ENCODE measurements at regions not wholly inside any gene's neighbourhood (a gene's known extent, or its start where the extent isn't known, plus 50 kb on each side); places are given as distances from the start of the nearest gene placed in this dataset.

DNA sequence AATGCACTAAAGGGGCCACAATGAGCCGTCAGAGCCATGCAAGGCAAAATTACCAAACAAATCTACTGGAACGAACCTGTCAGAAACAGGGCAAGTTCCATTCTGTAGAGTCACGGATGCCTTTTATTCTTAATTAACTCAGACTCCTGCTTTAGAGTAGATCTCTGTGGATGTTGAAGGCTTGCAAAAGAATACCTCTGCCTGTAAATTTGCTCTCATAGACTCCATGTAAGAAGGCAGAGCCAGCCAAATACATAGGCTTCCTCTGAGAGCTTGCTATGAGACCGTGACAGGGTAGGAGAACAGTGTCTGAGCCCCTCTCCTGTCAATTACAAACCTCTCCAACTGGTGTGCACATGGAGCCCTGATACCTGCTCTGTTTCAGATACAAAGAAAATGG is 787.9 kb upstream of the POM121L12 start:
- H3K4me1 ChIP-seq, result no peaks in the 10 kb centered on the region

DNA sequence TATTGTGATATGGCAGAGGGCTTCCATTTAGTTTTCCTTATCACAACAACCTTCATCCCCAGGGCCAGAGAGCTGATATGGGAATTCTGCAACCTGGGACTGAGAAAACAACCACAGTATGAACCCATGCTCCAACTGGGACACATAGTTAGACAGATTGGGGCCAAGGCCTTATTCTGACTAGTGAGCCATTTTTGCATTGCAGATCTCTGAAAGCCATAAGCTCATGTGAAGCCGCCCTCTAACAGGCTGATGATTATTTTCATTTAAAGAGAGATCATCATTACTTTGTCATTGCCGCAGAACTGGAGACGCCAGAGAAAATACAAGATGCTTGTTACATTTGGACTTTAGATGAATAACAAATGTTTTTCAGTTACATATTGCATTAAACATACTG is 791.7 kb upstream of the POM121L12 start:
- no peaks in the 10 kb centered on the region for H3K27me3 ChIP-seq
- no peak overlapping the region for H3K27ac ChIP-seq
- no peaks in the 10 kb centered on the region for H3K4me1 ChIP-seq
- no peaks in the 10 kb centered on the region for H3K9me3 ChIP-seq
- no peak for TF ChIP-seq Cebpa-rat (IDR thresholded peaks at IDR 0.05)
- H3K9ac ChIP-seq, result no peak overlapping the region
- no peaks in the 10 kb centered on the region for H4K20me1 ChIP-seq
- no peaks in the 10 kb centered on the region for H3K36me3 ChIP-seq
- no peak overlapping the region for H3K4me2 ChIP-seq
- no peak overlapping the region for H3K4me3 ChIP-seq

More for the DNA sequence above, 787.9 kb upstream of the POM121L12 start:
- no peaks in the 10 kb centered on the region for H3K27me3 ChIP-seq
- H3K27ac ChIP-seq, result no peak overlapping the region
- H3K4me3 ChIP-seq, result no peak overlapping the region
- no peaks in the 10 kb centered on the region for H3K9me3 ChIP-seq
- no peak for TF ChIP-seq Cebpa-rat (IDR thresholded peaks at IDR 0.05)
- H4K20me1 ChIP-seq, result no peaks in the 10 kb centered on the region
- H3K4me2 ChIP-seq, result no peak overlapping the region
- H3K36me3 ChIP-seq, result no peaks in the 10 kb centered on the region
- no peak overlapping the region for H3K9ac ChIP-seq

DNA sequence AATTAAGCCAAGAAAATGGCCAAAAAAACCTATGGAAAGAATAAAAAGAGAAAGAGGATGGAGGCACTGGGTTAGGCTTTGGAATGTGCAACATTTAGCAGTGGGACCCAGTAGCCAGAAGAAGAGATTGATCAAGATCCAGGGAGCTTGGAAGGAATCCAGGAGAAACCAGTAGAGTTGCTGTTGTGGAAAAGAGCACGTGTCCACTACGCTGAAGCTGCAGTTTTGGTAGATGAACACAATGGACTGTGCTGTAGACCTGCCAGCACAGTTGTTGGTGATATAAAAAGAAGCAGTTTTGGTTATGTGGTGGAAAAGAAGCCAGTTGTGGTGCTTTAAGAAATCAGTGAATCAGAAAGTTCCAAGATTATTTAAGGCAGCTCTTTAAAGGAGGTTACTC is 802.2 kb upstream of the POM121L12 start:
- Histone ChIP-seq H3K9ac (no peak overlapping the region), H3K4me3 (no peak overlapping the region), H3K9me3 (peaks cover 15% of the 10 kb centered on the region), H3K4me1 (no peaks in the 10 kb centered on the region), H3K27ac (no peak overlapping the region), H4K20me1 (no peaks in the 10 kb centered on the region), H3K36me3 (no peaks in the 10 kb centered on the region), H3K4me2 (no peak overlapping the region), H3K27me3 (no peaks in the 10 kb centered on the region)
- TF ChIP-seq Cebpa-rat (IDR thresholded peaks at IDR 0.05), result no peak

- Histone ChIP-seq H3K36me3 (no peaks in the 10 kb centered on the region), H3K27me3 (no peaks in the 10 kb centered on the region), H3K4me2 (no peak overlapping the region), H3K4me1 (no peaks in the 10 kb centered on the region), H3K4me3 (no peak overlapping the region), H3K9ac (no peak overlapping the region), H3K9me3 (no peaks in the 10 kb centered on the region), H4K20me1 (no peaks in the 10 kb centered on the region), H3K27ac (no peak overlapping the region)
- no peak for TF ChIP-seq Cebpa-rat (IDR thresholded peaks at IDR 0.05)
Observed at GRCh38 chr7:52211930-52212329, 823.5 kb upstream of the POM121L12 start.

DNA sequence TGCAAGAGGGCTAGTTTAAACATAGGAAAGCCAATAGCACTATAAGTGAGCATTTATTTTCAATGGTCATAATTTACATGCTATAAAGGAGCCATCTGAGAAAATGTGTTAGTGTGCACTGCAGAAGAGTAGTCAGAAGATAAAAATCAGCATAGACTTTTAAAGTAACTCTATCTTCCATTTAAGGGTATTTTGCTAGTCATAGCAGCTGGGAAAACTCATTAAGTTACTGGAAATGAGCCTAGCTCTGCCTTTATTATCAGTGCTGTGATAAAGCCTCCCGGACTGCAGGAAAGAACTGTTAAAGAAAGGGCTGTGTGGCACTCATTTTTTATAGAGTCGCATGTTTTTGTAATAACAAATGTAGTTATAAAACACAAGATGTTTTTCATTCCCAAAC is 825.8 kb upstream of the POM121L12 start:
- Histone ChIP-seq H3K27me3 (no peaks in the 10 kb centered on the region), H3K9ac (no peak overlapping the region), H3K4me3 (no peak overlapping the region), H3K36me3 (no peaks in the 10 kb centered on the region), H4K20me1 (no peaks in the 10 kb centered on the region), H3K4me1 (no peaks in the 10 kb centered on the region), H3K27ac (no peak overlapping the region), H3K4me2 (no peak overlapping the region), H3K9me3 (no peaks in the 10 kb centered on the region)
- no peak for TF ChIP-seq Cebpa-rat (IDR thresholded peaks at IDR 0.05)

DNA sequence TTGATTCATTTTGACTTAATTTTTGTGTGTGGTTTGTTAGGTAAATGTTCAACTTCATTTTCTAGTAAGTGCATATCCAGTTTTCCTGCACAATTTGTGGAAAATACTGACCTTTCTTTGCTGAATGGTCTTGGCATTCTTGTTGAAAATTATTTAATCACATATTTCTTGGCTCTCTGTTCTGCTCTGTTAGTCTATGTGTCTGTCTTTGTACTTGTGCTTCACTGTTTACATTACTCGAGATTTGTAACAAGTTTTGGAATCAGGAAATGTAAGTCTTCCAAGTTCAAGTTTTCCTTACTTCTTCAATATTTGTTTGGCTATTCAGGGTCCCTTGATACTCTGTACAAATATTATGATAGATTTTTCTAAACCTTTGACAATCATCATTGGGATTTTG is 838.2 kb upstream of the POM121L12 start:
- Histone ChIP-seq H3K36me3 (no peaks in the 10 kb centered on the region), H4K20me1 (no peaks in the 10 kb centered on the region), H3K27ac (no peak overlapping the region), H3K9ac (no peak overlapping the region), H3K27me3 (no peaks in the 10 kb centered on the region), H3K4me1 (0 out of 2 replicates have a peak, but pooled peaks cover 6% of the 10 kb centered on the region), H3K4me3 (no peak overlapping the region), H3K4me2 (no peak overlapping the region), H3K9me3 (no peaks in the 10 kb centered on the region)
- TF ChIP-seq Cebpa-rat (IDR thresholded peaks at IDR 0.05), result no peak

DNA sequence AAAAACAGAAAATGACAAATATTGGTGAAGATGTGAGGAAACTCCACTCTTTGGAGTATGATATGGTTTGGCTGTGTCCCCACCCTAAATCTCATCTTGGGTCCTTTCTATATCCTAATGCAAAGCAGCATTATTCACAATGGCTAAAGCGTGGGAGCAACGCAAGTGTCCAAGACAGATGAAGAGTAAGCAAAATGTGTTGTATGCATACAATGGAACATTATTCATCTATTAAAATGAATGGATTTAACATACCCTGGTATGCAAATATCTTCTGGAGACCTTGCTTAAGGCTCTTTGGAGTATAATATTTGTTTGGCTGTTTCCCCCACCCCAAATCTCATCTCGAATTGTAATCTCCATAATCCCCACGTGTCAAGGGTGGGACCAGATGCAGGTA is 839.8 kb upstream of the POM121L12 start:
- Histone ChIP-seq H3K4me3 (no peak overlapping the region), H3K27me3 (no peaks in the 10 kb centered on the region), H3K9ac (no peak overlapping the region), H3K36me3 (no peaks in the 10 kb centered on the region), H3K4me2 (no peak overlapping the region), H3K27ac (no peak overlapping the region), H3K9me3 (no peaks in the 10 kb centered on the region), H3K4me1 (0 out of 2 replicates have a peak, but pooled peaks cover 6% of the 10 kb centered on the region), H4K20me1 (no peaks in the 10 kb centered on the region)
- TF ChIP-seq Cebpa-rat (IDR thresholded peaks at IDR 0.05), result no peak

- no peak for TF ChIP-seq Cebpa-rat (IDR thresholded peaks at IDR 0.05)
- 0 out of 2 replicates have a peak, but pooled peaks cover 3% of the 10 kb centered on the region for H3K9me3 ChIP-seq
- H3K9ac ChIP-seq, result no peak overlapping the region
- H3K27ac ChIP-seq, result no peak overlapping the region
- no peak overlapping the region for H3K4me3 ChIP-seq
- H3K4me1 ChIP-seq, result no peaks in the 10 kb centered on the region
- no peaks in the 10 kb centered on the region for H4K20me1 ChIP-seq
- H3K36me3 ChIP-seq, result no peaks in the 10 kb centered on the region
- no peaks in the 10 kb centered on the region for H3K27me3 ChIP-seq
- H3K4me2 ChIP-seq, result no peak overlapping the region
Observed at GRCh38 chr7:52189153-52189778, 846.2 kb upstream of the POM121L12 start.

DNA sequence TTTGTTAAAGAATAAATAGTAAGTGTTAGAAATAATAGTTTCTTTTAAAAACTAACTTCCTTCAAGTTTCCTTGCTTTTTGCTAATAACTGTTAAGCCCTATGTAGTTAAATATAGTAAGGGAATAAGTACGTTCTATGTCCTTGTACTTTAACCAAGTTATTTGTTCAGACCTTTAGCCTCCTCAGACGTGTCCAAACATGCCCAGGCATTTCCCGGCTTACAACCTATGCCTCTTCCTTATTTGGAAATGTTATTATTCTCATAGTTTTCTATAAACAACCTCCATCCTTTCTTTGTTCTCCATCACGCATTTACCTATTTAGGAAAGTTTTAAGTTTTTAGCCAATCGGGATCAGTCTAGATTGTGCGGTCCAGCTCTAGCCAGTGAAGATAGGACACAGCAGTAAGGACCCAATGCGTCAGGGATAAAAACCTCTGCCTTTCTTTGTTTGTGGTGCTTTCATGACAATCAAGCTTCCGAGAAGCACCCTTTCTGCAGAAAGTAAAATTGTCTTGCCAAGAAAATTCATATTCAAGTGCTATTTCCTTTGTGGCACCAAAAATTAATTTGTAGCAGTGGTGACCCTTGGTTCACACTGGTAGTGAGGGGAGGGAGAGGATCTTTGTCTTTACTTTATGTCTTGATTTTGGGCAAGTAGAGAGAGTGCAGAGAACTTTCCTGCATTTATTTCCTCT is 851.3 kb upstream of the POM121L12 start:
- H3K27ac ChIP-seq, result no peak overlapping the region
- H3K4me1 ChIP-seq, result no peaks in the 10 kb centered on the region
- H3K27me3 ChIP-seq, result no peaks in the 10 kb centered on the region
- H3K4me3 ChIP-seq, result no peak overlapping the region
- H3K9ac ChIP-seq, result no peak overlapping the region
- H3K9me3 ChIP-seq, result 0 out of 2 replicates have a peak, but pooled peaks cover 4% of the 10 kb centered on the region
- H3K36me3 ChIP-seq, result no peaks in the 10 kb centered on the region
- TF ChIP-seq Cebpa-rat (IDR thresholded peaks at IDR 0.05), result no peak
- no peak overlapping the region for H3K4me2 ChIP-seq
- H4K20me1 ChIP-seq, result no peaks in the 10 kb centered on the region

GRCh38 chr7:52179934-52180333 is 855.5 kb upstream of the POM121L12 start:
- no peaks in the 10 kb centered on the region for H3K27me3 ChIP-seq
- no peak for TF ChIP-seq Cebpa-rat (IDR thresholded peaks at IDR 0.05)
- no peak overlapping the region for H3K4me2 ChIP-seq
- H3K36me3 ChIP-seq, result no peaks in the 10 kb centered on the region
- H3K4me1 ChIP-seq, result no peaks in the 10 kb centered on the region
- H3K9ac ChIP-seq, result no peak overlapping the region
- H3K9me3 ChIP-seq, result 0 out of 2 replicates have a peak, but pooled peaks cover 4% of the 10 kb centered on the region
- no peak overlapping the region for H3K4me3 ChIP-seq
- H4K20me1 ChIP-seq, result no peaks in the 10 kb centered on the region
- H3K27ac ChIP-seq, result no peak overlapping the region
